ENCODE measurements at regions not wholly inside any gene's neighbourhood (a gene's known extent, or its start where the extent isn't known, plus 50 kb on each side); places are given as distances from the start of the nearest gene placed in this dataset.

GRCh38 chr17:71790791-71791190 lies 330.0 kb upstream of the SOX9 start:
- no peak for TF ChIP-seq CTCF (IDR thresholded peaks at IDR 0.05)
- Histone ChIP-seq H3K9me3 (no peaks in the 10 kb centered on the region), H3K4me1 (ENCODE audit: control insufficient read depth in 1 of 2, insufficient read depth in 1 of 2, low read depth in 1 of 2, low read length in 1 of 2) (no peaks in the 10 kb centered on the region), H3K27me3 (no peaks in the 10 kb centered on the region), H3K27ac (no peak overlapping the region), H3K4me3 (ENCODE audit: low read depth in 1 of 2, low read length in 1 of 2) (no peak overlapping the region), H3K36me3 (no peaks in the 10 kb centered on the region)

- no peak for TF ChIP-seq CTCF (IDR thresholded peaks at IDR 0.05)
- Histone ChIP-seq H3K36me3 (no peaks in the 10 kb centered on the region), H3K4me1 (ENCODE audit: control insufficient read depth in 1 of 2, insufficient read depth in 1 of 2, low read depth in 1 of 2, low read length in 1 of 2) (no peaks in the 10 kb centered on the region), H3K27me3 (no peaks in the 10 kb centered on the region), H3K4me3 (ENCODE audit: low read depth in 1 of 2, low read length in 1 of 2) (no peak overlapping the region), H3K27ac (no peak overlapping the region), H3K9me3 (no peaks in the 10 kb centered on the region)
Measured at GRCh38 chr17:71791311-71791710, 329.5 kb upstream of the SOX9 start.

GRCh38 chr17:71792966-71793365 lies 327.9 kb upstream of the SOX9 start:
- Histone ChIP-seq H3K27ac (no peak overlapping the region), H3K36me3 (no peaks in the 10 kb centered on the region)
- no peak for TF ChIP-seq CTCF (IDR thresholded peaks at IDR 0.05)

GRCh38 chr17:71793518-71793917 lies 327.3 kb upstream of the SOX9 start:
- no peak overlapping the region for H3K4me3 ChIP-seq (ENCODE audit: low read depth in 1 of 2, low read length in 1 of 2)
- no peak overlapping the region for H3K27ac ChIP-seq

More at GRCh38 chr17:71792966-71793365, 327.9 kb upstream of the SOX9 start:
- H3K4me3 ChIP-seq (ENCODE audit: low read depth in 1 of 2, low read length in 1 of 2), result no peak overlapping the region
- H3K27me3 ChIP-seq, result no peaks in the 10 kb centered on the region
- H3K4me1 ChIP-seq (ENCODE audit: control insufficient read depth in 1 of 2, insufficient read depth in 1 of 2, low read depth in 1 of 2, low read length in 1 of 2), result no peaks in the 10 kb centered on the region
- H3K9me3 ChIP-seq, result no peaks in the 10 kb centered on the region

GRCh38 chr17:71798701-71799100 lies 322.1 kb upstream of the SOX9 start:
- Histone ChIP-seq H3K27me3 (no peaks in the 10 kb centered on the region), H3K27ac (no peak overlapping the region), H3K36me3 (no peaks in the 10 kb centered on the region), H3K9me3 (no peaks in the 10 kb centered on the region), H3K4me3 (ENCODE audit: low read depth in 1 of 2, low read length in 1 of 2) (no peak overlapping the region), H3K4me1 (ENCODE audit: control insufficient read depth in 1 of 2, insufficient read depth in 1 of 2, low read depth in 1 of 2, low read length in 1 of 2) (no peaks in the 10 kb centered on the region)
- no peak for TF ChIP-seq CTCF (IDR thresholded peaks at IDR 0.05)

More at GRCh38 chr17:71793518-71793917, 327.3 kb upstream of the SOX9 start:
- Histone ChIP-seq H3K9me3 (no peaks in the 10 kb centered on the region), H3K4me1 (ENCODE audit: control insufficient read depth in 1 of 2, insufficient read depth in 1 of 2, low read depth in 1 of 2, low read length in 1 of 2) (no peaks in the 10 kb centered on the region), H3K36me3 (no peaks in the 10 kb centered on the region), H3K27me3 (no peaks in the 10 kb centered on the region)
- no peak for TF ChIP-seq CTCF (IDR thresholded peaks at IDR 0.05)

GRCh38 chr17:71799657-71800056 lies 321.2 kb upstream of the SOX9 start:
- Histone ChIP-seq H3K4me1 (ENCODE audit: control insufficient read depth in 1 of 2, insufficient read depth in 1 of 2, low read depth in 1 of 2, low read length in 1 of 2) (no peaks in the 10 kb centered on the region), H3K36me3 (no peaks in the 10 kb centered on the region), H3K27ac (no peak overlapping the region), H3K4me3 (ENCODE audit: low read depth in 1 of 2, low read length in 1 of 2) (no peak overlapping the region), H3K27me3 (no peaks in the 10 kb centered on the region), H3K9me3 (no peaks in the 10 kb centered on the region)
- TF ChIP-seq CTCF (IDR thresholded peaks at IDR 0.05), result no peak
